ENCODE measurements at regions not wholly inside any gene's neighbourhood (a gene's known extent, or its start where the extent isn't known, plus 50 kb on each side); places are given as distances from the start of the nearest gene placed in this dataset.

GRCh38 chr4:38382520-38382919 is 281.5 kb upstream of the KLF3 start (continued):
- peak in 1 of 2 experiments; percentile 31; a peak in 1 of 4 replicates for TF ChIP-seq RAD21 (CRISPR knock-in tag; conservative IDR thresholded peaks at IDR 0.05 in 1 of 2, IDR thresholded peaks at IDR 0.05 in 1 of 2)
- TF ChIP-seq TRIM25 (IDR thresholded peaks at IDR 0.05; ENCODE audit: borderline replicate concordance), result no peak
- TF ChIP-seq ZNF699 (CRISPR knock-in tag; IDR thresholded peaks at IDR 0.05; ENCODE audit: insufficient replicate concordance), result no peak
- no peak for TF ChIP-seq XRCC5 (IDR thresholded peaks at IDR 0.05; ENCODE audit: low read depth, low read length)
- TF ChIP-seq TCF3 (CRISPR knock-in tag; IDR thresholded peaks at IDR 0.05), result peak; percentile 88
- peak; percentile 87 for TF ChIP-seq TEAD4 (IDR thresholded peaks at IDR 0.05; ENCODE audit: low read length)
- no peak for TF ChIP-seq TEAD4 (CRISPR knock-in tag; IDR thresholded peaks at IDR 0.05; ENCODE audit: borderline replicate concordance)
- TF ChIP-seq RFX1 (IDR thresholded peaks at IDR 0.05), result peak; percentile 70
- TF ChIP-seq CBFA2T3 (IDR thresholded peaks at IDR 0.05), result peak; percentile 88

GRCh38 chr4:38383646-38384121 is 280.3 kb upstream of the KLF3 start:
- H3K36me3 ChIP-seq (ENCODE audit: control insufficient read depth, insufficient read depth, low read length), result no peaks in the 10 kb centered on the region
- peak overlapping the region; percentile 75 for H2AFZ ChIP-seq (ENCODE audit: low read depth, low read length)
- peak; percentile 61 for ATAC-seq
- peak overlapping the region in 1 of 2 experiments; percentile 53; a peak in 2 of 4 replicates for H3K9ac ChIP-seq (ENCODE audit: insufficient read depth in 1 of 2, low read depth in 2 of 2, low read length in 2 of 2)
- WGBS (ENCODE audit: insufficient coverage, low coverage, missing lambda C conversion rate), result 4% methylated on average over 3 of the region's 3 CpGs
- peak overlapping the region; percentile 68 for H3K4me2 ChIP-seq (ENCODE audit: insufficient read depth, low read length)
- in situ Hi-C loops (cut with MboI) (no loop called here), intact Hi-C loops (cut with micrococcal nuclease) (loop anchor here (1.0 to 10.0 kb wide), 5 partner anchors 55 to 319 kb away; no protein-coding TSS in a partner anchor)
- FAIRE-seq, result peak; percentile 37
- no peaks in the 10 kb centered on the region for H4K20me1 ChIP-seq (replicated peaks; ENCODE audit: control insufficient read depth, insufficient read depth, low read length)
- DNase-seq (ENCODE audit: extremely low read depth in 1 of 4, low spot score in 3 of 4), result peak; percentile 46 to 74 (median 62)
- POLR2A ChIA-PET, result interaction anchor here (0.7 to 1.1 kb wide), 2 partner anchors 55 to 1412 kb away, joined by 3 to 4 read pairs; no protein-coding TSS in a partner anchor
- no peaks in the 10 kb centered on the region for H3K79me2 ChIP-seq (ENCODE audit: control insufficient read depth, insufficient read depth, low read length)
- no peak overlapping the region for H3K4me3 ChIP-seq
- no peaks in the 10 kb centered on the region for H3K27me3 ChIP-seq (ENCODE audit: control insufficient read depth in 2 of 2, insufficient read depth in 2 of 2, low read length in 2 of 2)
- CTCF ChIA-PET (ENCODE audit: low intra/inter-chr PET ratio), result no interaction called here
- no TSS peak for BruUV-seq (replicated peaks)
- peaks cover 9 to 58% of the 10 kb centered on the region in 2 experiments for H3K4me1 ChIP-seq (replicated peaks in 1 of 2; ENCODE audit: control insufficient read depth in 2 of 2, insufficient read depth in 2 of 2, low read length in 2 of 2)
- H3K27ac ChIP-seq (ENCODE audit: extremely low read depth, low read depth, low read length), result peak overlapping the region; percentile 77
- H3K9me1 ChIP-seq (ENCODE audit: control insufficient read depth, insufficient read depth, low read length), result no peaks in the 10 kb centered on the region
- 0 out of 2 replicates have a peak, but pooled peaks cover 2% of the 10 kb centered on the region for H3K9me3 ChIP-seq (replicated peaks; ENCODE audit: control insufficient read depth, insufficient read depth, low read depth, low read length)
- TF ChIP-seq SMARCE1 (IDR thresholded peaks at IDR 0.05) (0 out of 2 replicates have a peak, but pooled peaks have one; percentile 53), ZKSCAN1 (IDR thresholded peaks at IDR 0.05; ENCODE audit: low read depth, low read length) (peak; percentile 94), ZBTB8A (IDR thresholded peaks at IDR 0.05; ENCODE audit: partially characterized antibody) (no peak), DPF2 (IDR thresholded peaks at IDR 0.05) (peak; percentile 54), SLC30A9 (CRISPR knock-in tag; IDR thresholded peaks at IDR 0.05) (no peak), TAL1 (IDR thresholded peaks at IDR 0.05) (peak; percentile 45), VEZF1 (CRISPR knock-in tag; IDR thresholded peaks at IDR 0.05) (0 out of 2 replicates have a peak, but pooled peaks have one; percentile 12), TEAD4 (IDR thresholded peaks at IDR 0.05; ENCODE audit: low read length) (peak; percentile 69), TEAD4 (CRISPR knock-in tag; IDR thresholded peaks at IDR 0.05; ENCODE audit: borderline replicate concordance) (no peak), KDM1A (IDR thresholded peaks at IDR 0.05) (peak; percentile 86 to 91), PYGO2 (tag; IDR thresholded peaks at IDR 0.05) (no peak), RBM39 (optimal IDR thresholded peaks at IDR 0.05; ENCODE audit: low read depth, low read length) (no peak), ZNF143 (CRISPR knock-in tag; IDR thresholded peaks at IDR 0.05) (peak; percentile 67; the same call in 1 of the 2 replicates), EP300 (IDR thresholded peaks at IDR 0.05; ENCODE audit: low read length) (peak; percentile 42)

Data from K562 (cell line).